Central memory CD8-positive, alpha-beta T cell (primary cell): ENCODE measurements at regions not wholly inside any gene's neighbourhood (a gene's known extent, or its start where the extent isn't known, plus 50 kb on each side); places are given as distances from the start of the nearest gene placed in this dataset.

Experiments used
- ATAC-seq: fragments of 150-1000 bp; cut with Tn5 transposase; replicated peaks from 2 replicates; pipeline ENCODE4 v1.10.0; 2022; ENCODE audit warnings: mild to moderate bottlenecking, moderate FRiP score, moderate number of reproducible peaks; ENCODE audit not compliant: poor library complexity, severe bottlenecking; ENCODE audit errors: extremely low read depth
- DNase-seq, 2 donors: peaks; one replicate each; pipeline ENCODE4 v3.0.0; 2021; ENCODE audit warnings: low spot score in 2 of 2
- H3K27ac Mint-ChIP-seq: one replicate; pipeline ENCODE4 v1.8.0; 2022; ENCODE audit warnings: low read depth, mild to moderate bottlenecking, moderate library complexity, mixed read lengths
- H3K27me3 Mint-ChIP-seq: one replicate; pipeline ENCODE4 v1.8.0; 2022; ENCODE audit warnings: mixed read lengths
- H3K36me3 Mint-ChIP-seq: one replicate; pipeline ENCODE4 v1.8.0; 2022; ENCODE audit warnings: mild to moderate bottlenecking, moderate library complexity, mixed read lengths; ENCODE audit not compliant: insufficient read depth
- H3K4me1 Mint-ChIP-seq: one replicate; pipeline ENCODE4 v1.8.0; 2022; ENCODE audit warnings: mixed read lengths
- H3K4me3 Mint-ChIP-seq: one replicate; pipeline ENCODE4 v1.8.0; 2022; ENCODE audit warnings: mild to moderate bottlenecking, moderate library complexity, mixed read lengths
- H3K9me3 Mint-ChIP-seq: one replicate; pipeline ENCODE4 v1.8.0; 2022; ENCODE audit warnings: mixed read lengths

DNA sequence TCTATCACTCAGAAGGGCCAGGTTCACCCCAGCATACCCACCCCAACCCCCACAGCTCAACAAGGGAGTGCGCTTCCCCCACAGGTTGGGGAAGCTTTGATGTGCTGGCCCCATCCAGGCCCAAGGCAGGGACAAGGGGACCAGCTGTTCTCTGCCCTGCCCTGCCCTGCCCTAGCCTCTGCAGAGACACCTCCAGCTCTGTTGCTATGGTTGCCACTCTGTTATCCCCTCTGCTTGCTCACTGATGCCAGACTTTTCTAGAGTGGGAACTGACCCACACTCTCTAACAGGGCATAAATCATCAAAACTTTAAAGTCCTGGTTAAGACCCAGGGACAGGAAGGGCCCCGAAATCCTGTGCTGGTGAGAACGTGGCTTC is 50.4 kb upstream of the ENPP7 start:
- Mint-ChIP-seq H3K36me3 (no peaks in the 10 kb centered on the region), H3K4me3 (no peak overlapping the region), H3K27me3 (peaks cover 86% of the 10 kb centered on the region), H3K27ac (no peak overlapping the region), H3K4me1 (no peaks in the 10 kb centered on the region), H3K9me3 (no peaks in the 10 kb centered on the region)
- no peak for ATAC-seq
- no peak for DNase-seq

DNA sequence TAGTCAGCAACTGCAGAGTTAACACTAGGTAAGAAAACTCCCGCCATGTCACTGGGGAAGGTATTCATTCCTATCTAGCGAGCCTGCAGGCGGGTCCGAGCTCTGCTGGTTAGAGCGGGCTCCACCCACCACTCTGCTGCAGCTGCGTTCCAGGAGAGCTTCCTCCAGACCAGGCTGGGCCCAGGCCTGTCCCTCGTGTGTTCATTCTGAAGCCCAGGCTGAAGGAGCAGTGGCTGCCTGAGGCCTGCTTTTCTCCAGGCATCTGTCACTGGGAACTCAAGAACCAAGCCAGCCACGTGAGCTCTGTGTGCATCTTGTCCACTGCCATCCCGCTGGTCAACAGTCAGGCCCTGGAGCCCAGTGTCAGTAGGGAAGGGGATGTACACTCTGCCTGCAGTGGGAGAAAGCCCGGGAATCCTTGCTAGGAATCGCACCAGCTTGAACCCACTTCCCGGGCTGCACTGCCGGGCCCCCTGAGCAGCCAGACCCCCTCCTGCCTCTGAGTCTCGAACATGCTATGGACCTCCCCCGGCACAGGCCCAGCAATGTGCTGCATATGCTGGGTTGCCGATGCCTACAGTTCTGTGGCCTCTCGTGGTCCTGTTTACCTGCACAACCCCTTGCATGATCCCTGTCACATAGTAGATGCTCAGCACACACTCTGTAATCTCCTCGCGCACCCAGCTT is 51.0 kb upstream of the ENPP7 start:
- Mint-ChIP-seq H3K9me3 (no peaks in the 10 kb centered on the region), H3K36me3 (no peaks in the 10 kb centered on the region), H3K27me3 (peaks cover 86% of the 10 kb centered on the region), H3K4me3 (no peak overlapping the region), H3K4me1 (no peaks in the 10 kb centered on the region), H3K27ac (no peak overlapping the region)
- ATAC-seq (no peak), DNase-seq (no peak)

DNA sequence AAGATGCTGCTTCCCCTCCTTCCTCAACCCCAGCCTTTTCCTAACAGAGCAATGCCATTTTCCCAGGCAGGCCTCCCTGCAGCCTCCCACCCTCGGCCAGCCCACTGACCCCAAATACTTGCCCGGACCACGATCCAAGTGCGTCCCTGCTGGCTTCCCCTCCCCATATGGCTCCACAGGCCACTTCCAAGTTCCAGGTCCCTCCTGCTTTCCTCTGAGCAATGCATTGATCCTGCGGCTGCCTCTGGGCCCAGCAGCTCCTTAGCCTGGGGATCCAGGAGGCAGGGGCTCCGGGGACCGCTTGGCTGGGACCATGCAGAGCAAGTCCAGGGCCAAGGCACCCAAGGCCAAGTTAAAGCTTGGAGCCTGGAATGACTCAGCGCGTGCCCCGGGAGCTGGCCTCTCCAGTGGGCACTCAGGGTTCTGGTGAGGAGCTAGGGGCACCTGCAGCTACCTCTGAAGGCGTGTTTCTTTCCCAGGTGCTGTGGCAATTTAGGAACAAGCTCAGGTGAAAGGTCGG is 51.9 kb upstream of the ENPP7 start:
- Mint-ChIP-seq H3K27me3 (peaks cover 86% of the 10 kb centered on the region), H3K4me1 (no peaks in the 10 kb centered on the region), H3K36me3 (no peaks in the 10 kb centered on the region), H3K27ac (no peak overlapping the region), H3K4me3 (no peak overlapping the region), H3K9me3 (peaks cover 2% of the 10 kb centered on the region)
- DNase-seq (no peak), ATAC-seq (no peak)

DNA sequence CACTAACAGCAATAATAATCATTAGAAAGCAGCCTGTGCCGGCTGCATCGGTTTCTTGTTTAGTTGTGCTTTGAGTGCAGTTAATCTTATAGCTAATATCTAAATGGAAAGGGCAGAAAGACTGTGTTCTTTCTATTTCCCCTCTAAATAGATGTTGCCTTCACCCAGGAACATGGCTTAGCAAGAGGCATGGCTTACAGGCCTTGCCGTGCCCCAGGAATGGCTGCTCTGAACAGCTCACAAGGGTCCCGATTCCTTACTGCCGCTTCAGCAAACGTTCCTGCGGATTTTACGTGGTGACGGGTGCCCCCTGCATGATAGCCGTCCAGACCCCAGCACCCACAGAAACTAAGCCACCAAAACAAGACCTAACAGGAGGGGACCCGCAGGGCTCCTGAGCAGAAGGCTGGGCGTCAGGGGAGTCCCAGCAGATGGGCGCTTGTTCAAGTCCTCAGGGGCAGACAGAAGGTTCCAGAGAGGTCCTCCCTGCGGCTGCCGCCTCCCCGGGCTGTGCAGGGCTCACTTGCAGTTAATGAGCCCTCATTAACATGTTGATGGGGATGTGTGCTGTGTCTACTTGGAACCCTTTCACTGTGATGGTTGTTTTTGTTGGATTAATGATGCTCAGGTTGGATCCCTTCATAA is 52.5 kb upstream of the ENPP7 start:
- peaks cover 86% of the 10 kb centered on the region for H3K27me3 Mint-ChIP-seq

DNA sequence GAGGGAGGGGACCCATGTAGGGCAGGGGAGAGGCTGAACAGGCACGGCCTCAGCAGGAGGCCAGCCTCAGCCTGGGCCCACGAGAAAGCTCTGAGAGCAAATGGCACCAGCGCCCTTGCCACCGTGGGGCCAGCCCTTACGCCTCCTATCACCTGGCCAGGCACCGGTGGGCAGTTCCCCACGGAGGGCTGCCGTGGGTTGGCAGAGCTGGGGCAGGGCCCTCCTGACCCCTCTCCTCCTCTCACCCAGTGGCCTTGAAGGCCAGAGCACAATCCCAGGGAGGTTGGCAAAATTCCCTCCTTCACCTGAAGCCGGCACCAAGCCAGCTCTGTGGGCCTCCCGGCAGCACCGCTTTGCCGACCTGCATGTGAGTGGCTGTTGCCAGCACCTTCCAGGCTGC is 53.1 kb upstream of the ENPP7 start:
- no peak for ATAC-seq
- peaks cover 88% of the 10 kb centered on the region for H3K27me3 Mint-ChIP-seq
- H3K4me1 Mint-ChIP-seq = no peaks in the 10 kb centered on the region

More for the DNA sequence above, 52.5 kb upstream of the ENPP7 start:
- no peaks in the 10 kb centered on the region for H3K36me3 Mint-ChIP-seq
- H3K27ac Mint-ChIP-seq = no peak overlapping the region
- no peaks in the 10 kb centered on the region for H3K4me1 Mint-ChIP-seq
- DNase-seq (no peak), ATAC-seq (no peak)
- no peak overlapping the region for H3K4me3 Mint-ChIP-seq
- peaks cover 8% of the 10 kb centered on the region for H3K9me3 Mint-ChIP-seq

DNA sequence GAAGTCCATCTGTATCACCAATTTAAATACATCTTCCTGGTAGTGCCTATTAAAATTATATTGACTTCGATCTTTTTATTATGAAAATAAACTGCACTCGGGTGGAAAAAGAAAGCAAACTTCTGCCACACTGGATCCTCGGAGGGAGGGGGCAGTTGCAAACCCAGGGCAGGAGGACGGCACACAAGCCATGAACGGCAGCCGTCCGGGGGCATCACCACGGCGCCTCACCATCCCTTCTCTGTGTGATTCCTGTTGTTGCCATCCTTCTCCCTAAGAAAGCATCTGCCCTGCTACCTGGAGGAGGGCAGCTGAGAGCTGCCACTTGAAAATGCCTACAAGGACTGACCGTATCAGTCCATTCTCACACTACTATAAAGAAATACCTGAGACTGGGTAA is 53.9 kb upstream of the ENPP7 start:
- no peak for ATAC-seq
- Mint-ChIP-seq H3K4me3 (no peak overlapping the region), H3K27me3 (peaks cover 87% of the 10 kb centered on the region), H3K9me3 (peaks cover 8% of the 10 kb centered on the region), H3K4me1 (no peaks in the 10 kb centered on the region), H3K27ac (no peak overlapping the region), H3K36me3 (no peaks in the 10 kb centered on the region)
- DNase-seq = no peak

More for the DNA sequence above, 53.1 kb upstream of the ENPP7 start:
- DNase-seq = no peak
- Mint-ChIP-seq H3K9me3 (peaks cover 8% of the 10 kb centered on the region), H3K36me3 (no peaks in the 10 kb centered on the region), H3K4me3 (no peak overlapping the region), H3K27ac (no peak overlapping the region)

DNA sequence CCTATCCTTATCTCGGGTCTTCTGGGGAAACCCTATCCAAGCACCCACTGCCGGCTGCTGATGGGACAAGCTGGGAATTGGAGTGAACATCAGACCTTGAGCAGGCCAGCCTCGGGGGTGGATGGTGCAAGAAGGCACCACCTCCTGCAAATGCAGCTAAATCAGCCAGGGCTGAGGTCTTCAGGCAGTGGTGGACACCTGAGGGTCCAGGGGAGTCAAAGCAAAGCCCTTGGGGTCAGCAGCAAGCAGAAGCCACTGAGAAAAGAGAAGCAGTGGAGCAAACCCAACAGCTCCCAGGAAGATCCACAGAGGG is 55.4 kb upstream of the ENPP7 start:
- H3K27ac Mint-ChIP-seq = no peak overlapping the region
- H3K9me3 Mint-ChIP-seq = peaks cover 8% of the 10 kb centered on the region
- peaks cover 84% of the 10 kb centered on the region for H3K27me3 Mint-ChIP-seq
- H3K4me1 Mint-ChIP-seq = no peaks in the 10 kb centered on the region
- DNase-seq (no peak), ATAC-seq (no peak)
- no peaks in the 10 kb centered on the region for H3K36me3 Mint-ChIP-seq
- H3K4me3 Mint-ChIP-seq = no peak overlapping the region

DNA sequence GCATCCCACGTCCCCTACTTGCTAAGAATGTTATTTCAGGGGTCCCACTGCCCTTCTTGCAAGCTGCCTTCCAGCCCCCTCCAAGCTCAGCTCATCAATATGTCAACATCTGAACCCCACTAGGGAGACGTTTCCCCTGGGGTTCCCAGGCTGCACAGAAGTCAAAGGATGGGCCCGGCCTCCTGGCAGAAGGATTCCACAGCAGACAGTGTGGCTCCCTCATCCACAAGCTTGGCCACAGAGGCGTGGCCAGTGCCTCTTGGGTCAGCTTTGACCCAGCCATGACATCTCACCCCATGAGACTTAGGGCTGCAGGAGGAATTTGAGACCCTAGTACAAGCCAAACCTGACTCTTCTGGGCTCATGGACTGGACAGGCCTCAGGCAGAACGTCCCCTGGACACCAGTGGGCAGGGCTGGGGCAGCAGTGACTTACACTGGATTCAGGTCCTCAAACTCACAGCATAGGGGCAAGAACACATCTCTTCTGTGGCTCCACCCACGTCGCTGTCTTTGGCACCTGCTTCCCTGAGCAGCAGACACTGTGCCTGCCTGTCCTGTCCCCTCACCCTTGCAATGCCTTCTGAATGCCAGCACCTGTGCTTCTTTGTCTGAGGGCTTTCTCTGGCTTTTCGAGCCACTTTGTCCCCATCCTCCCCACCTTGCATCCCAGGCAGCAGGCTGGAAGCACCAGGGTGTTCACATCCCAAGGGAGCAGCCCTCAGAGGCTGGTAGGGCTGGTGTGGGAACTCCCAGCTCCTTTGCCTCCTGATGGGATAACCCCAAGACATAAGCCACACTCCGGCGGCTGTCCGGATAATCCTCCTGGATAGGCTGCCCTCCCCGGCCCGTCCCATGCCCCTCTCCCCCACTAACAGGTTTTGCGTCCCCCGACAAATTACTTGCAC is 56.0 kb upstream of the ENPP7 start:
- Mint-ChIP-seq H3K36me3 (no peaks in the 10 kb centered on the region), H3K4me1 (no peaks in the 10 kb centered on the region), H3K4me3 (no peak overlapping the region), H3K27ac (no peak overlapping the region), H3K27me3 (peaks cover 84% of the 10 kb centered on the region), H3K9me3 (peaks cover 8% of the 10 kb centered on the region)
- ATAC-seq (no peak), DNase-seq (no peak)

DNA sequence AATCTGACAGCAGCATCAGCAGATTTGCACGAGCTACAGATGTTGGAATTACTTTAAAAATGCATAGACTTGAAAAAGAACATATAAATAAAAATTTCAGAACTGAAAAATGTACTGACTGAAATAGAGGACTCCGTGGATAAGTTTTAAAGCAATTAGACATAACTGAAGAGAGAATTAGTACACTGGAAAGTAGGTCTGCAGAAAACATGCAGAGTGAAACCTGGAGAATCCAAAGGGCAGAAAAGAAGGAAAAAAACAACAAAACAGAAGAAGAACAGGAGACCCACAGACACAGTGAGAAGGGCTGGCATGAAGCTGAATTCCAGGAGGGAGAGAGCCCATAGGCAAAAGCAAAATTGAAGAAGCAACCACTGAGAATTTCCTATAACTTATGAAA is 57.2 kb upstream of the ENPP7 start:
- Mint-ChIP-seq H3K36me3 (no peaks in the 10 kb centered on the region), H3K4me1 (no peaks in the 10 kb centered on the region), H3K27ac (no peak overlapping the region), H3K9me3 (peaks cover 8% of the 10 kb centered on the region), H3K4me3 (no peak overlapping the region), H3K27me3 (peaks cover 84% of the 10 kb centered on the region)
- DNase-seq = no peak
- ATAC-seq = no peak

DNA sequence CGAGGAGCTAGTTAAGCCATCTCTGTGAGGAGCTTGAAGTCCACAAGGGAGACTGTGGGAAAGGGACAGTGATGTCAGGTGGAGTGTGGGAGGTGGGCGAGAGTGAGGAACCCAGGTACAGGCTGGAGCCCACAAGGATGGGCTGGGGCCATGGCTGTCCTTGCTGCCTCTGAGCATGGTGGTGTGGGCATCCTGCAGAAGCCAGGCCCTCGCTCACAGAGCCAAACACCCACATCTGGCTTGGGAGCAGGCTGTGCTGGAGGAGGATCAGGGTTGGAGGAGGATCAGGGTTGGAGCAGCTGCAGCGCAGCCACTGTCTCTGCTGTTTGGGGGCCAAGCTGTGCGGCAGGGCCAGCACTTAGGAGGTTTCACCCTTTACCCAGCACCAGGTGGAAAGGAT is 58.2 kb upstream of the ENPP7 start:
- Mint-ChIP-seq H3K4me1 (no peaks in the 10 kb centered on the region), H3K4me3 (no peak overlapping the region), H3K27me3 (peaks cover 93% of the 10 kb centered on the region), H3K9me3 (peaks cover 8% of the 10 kb centered on the region), H3K27ac (no peak overlapping the region), H3K36me3 (no peaks in the 10 kb centered on the region)
- DNase-seq (no peak), ATAC-seq (no peak)

DNA sequence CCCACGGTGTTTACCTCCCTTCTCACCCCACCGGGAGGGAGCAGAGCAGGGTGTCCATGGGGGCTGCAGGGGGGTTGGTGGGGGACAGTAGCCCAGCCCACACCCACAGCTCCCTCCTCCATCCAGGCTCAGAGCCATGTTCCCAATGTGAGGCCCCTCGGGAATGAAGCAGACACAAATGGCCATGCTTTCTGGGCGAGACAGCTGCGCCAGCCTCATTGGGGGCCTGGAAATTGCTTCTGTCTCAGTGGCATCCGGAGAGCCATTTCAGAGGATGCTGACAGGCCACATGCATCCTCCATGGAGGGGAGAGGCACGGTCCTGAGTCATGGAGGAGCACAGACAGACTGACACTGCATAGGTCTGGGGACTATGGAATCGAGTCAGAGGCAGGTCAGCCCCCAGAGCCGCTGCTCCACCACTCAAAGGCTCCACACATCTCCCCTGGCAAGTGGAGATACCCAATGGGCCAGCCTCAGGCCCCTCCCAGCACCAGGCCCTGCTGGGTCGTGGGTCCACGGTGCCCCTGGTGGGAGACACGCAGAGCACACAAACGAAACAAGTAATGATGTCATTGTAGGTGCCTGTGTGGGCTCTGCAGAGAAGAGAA is 59.6 kb upstream of the ENPP7 start:
- Mint-ChIP-seq H3K4me1 (no peaks in the 10 kb centered on the region), H3K36me3 (no peaks in the 10 kb centered on the region), H3K4me3 (no peak overlapping the region), H3K27ac (no peak overlapping the region), H3K9me3 (peaks cover 8% of the 10 kb centered on the region), H3K27me3 (peaks cover 96% of the 10 kb centered on the region)
- DNase-seq (no peak), ATAC-seq (no peak)

DNA sequence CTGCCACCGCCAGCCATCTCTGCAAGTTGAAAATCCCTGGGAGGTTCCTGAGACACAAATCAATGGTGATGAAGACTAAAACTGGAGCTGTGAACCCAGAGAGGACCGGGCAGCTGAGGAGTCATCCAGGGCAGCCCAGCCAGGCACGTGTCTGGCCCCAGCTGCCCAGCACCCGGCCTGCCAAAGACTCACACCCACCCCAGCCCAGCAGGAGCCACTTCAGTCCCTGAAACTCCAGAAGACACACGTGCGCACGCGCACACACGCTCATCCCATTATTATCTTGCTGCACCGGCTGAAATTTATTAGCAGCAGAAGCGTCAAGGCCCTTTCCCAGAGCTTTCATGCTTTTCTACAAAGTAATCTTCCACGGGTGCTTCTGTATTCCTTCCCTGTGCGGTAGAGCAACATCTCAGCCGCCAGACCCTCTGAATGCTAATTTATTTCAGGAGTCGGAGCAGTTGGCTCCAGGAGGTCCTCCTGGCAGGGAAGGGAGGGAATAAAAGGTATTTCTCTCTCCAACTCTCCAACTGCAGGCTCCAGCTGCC is 59.8 kb upstream of the RBFOX3 start:
- ATAC-seq = no peak
- H3K27me3 Mint-ChIP-seq = peaks cover 96% of the 10 kb centered on the region
- H3K36me3 Mint-ChIP-seq = no peaks in the 10 kb centered on the region
- no peak for DNase-seq
- H3K9me3 Mint-ChIP-seq = peaks cover 8% of the 10 kb centered on the region
- H3K27ac Mint-ChIP-seq = no peak overlapping the region
- H3K4me1 Mint-ChIP-seq = no peaks in the 10 kb centered on the region
- H3K4me3 Mint-ChIP-seq = no peak overlapping the region
